Fibroblast of skin of right quadriceps (primary cell): ENCODE measurements at regions not wholly inside any gene's neighbourhood (a gene's known extent, or its start where the extent isn't known, plus 50 kb on each side); places are given as distances from the start of the nearest gene placed in this dataset.

ENCODE experiments used
- DNase-seq: peaks from one replicate; pipeline ENCODE4 v3.0.0-alpha.2; 2013

DNA sequence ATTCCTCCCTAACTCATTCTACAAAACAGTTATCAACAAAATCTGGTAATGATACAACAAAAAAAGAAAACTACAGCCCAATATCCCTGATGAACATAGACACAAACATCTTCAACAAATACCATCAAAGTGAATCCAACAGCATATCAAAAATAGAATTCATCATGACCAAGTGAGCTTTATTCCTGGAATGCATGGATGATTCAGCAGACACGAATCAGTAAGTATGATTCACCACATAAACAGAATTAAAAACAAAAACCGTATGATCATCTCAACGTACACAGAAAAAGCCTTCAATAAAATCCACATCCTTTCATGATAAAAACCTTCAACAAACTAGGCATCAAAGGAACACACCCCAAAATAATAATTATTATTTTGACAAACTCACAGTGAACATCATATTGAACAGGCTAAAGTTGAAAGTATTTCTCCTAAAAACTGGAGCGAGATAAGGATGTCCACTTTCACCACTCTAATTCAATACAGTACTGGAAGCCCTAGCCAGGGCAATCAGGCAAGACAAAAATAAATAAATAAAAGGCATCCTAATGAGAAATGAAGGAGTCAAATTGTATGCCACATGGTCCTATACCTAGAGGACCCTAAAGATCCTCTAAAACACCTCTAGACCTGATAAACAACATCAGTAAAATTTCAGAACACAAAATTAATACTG is 305.1 kb upstream of the RGMB start:
- peak; percentile 95 for DNase-seq

GRCh38 chr5:98470747-98471146 is 302.7 kb upstream of the RGMB start:
- DNase-seq = peak; percentile 46

GRCh38 chr5:98471458-98471857 is 302.0 kb upstream of the RGMB start:
- no peak for DNase-seq

GRCh38 chr5:98474216-98474615 is 299.2 kb upstream of the RGMB start:
- no peak for DNase-seq

- DNase-seq = no peak
Observed at GRCh38 chr5:98474782-98475181, 298.7 kb upstream of the RGMB start.

GRCh38 chr5:98482321-98483300 is 290.9 kb upstream of the RGMB start:
- no peak for DNase-seq

- peak; percentile 97 for DNase-seq
Observed at GRCh38 chr5:98483301-98483685, 290.2 kb upstream of the RGMB start.

DNA sequence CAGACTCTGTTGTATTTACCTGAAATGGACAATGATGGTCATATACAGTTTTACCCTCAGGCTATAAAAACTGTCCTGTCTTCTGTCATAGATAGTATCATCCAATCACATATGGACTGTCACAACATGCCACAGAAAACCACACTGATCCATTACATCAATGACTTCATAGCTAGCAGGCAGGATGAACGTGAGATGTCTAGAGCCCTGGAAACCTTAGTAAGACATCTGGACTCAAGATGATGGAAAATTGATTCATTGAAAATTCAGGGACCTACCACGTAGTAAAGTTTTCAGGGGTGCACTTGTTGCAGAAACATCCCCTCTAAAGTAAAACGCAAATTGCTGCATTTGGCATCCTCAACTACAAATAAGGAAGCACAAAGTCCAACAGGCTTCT is 284.4 kb upstream of the RGMB start:
- DNase-seq = peak; percentile 40

DNA sequence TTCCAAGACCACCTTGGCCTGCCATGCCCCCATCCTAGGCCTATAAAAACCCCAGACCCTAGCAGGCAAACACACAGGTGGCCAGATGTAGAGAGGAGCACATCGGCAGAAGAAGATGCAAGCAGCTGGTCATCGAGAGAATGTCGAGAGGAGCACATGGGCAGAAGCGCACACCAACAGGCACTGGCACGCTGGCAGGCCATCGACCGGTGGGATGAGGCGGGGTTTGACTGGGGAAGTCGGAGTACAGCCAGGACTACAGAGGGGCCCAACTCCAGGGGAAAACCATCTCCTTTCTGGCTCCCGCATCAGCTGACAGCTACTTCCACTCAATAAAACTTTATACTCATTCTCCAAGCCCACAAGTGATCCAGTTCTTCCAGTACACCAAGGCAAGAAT is 283.1 kb upstream of the RGMB start:
- no peak for DNase-seq

DNA sequence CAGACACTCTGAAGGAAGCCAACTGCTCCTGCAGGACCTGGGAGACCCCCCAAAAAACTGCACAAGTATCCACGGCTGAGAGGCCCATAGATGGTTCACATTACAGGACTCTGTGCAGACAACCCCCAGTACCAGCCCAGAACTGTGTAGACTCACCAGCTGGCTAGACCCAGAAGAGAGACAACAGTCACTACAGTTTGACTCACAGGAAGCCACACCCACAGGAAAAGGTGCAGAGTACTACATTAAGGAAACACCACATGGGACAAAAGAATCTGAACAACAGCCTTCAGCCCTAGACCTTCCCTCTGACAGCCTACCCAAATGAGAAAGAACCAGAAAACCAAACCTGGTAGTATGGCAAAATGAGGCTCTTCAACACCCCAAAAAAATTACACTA is 281.2 kb upstream of the RGMB start:
- DNase-seq = no peak

DNA sequence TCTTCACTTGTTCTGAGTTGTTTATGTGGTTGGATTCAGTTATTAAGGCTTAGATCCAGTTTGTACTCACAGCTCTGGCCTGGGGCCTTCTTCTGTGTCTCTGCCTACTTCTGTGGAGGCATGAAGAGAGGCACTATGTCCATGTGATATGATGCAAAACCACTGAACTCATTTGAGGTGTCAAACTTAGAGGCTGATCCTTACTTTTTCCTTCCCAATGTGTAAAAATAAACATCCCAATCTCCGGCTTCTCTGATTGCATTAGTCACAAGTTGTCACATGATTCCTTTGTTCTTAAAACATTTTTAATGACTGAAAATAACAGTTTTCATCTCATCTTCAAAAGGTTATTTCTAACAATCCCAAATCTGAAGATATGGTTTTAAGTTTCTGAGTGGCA is 276.0 kb upstream of the RGMB start:
- no peak for DNase-seq

GRCh38 chr5:98498028-98498427 is 275.4 kb upstream of the RGMB start:
- no peak for DNase-seq

- DNase-seq = no peak
Observed at GRCh38 chr5:98499892-98500291, 273.6 kb upstream of the RGMB start.

GRCh38 chr5:98500811-98501210 is 272.7 kb upstream of the RGMB start:
- DNase-seq = no peak

DNA sequence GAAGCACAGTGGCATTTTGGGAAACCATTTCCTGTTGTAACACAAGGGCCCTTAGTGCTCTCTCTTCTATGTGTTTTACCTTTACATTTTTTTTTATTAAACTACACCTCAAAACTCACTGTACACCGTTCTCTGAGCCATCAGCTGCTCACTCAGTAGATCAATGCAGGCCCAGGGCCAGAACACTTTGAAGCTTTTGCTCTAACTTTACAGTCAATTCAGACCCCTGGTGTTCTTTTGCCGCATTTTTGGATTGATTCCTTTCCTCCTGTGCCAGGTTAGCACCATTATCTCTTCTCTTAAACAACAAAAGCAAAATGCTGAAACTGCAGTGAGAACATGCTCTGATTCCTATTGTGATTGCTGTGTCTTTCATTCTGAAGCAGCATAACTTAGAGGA is 269.8 kb upstream of the RGMB start:
- DNase-seq = no peak

GRCh38 chr5:98504505-98504904 is 269.0 kb upstream of the RGMB start:
- DNase-seq = no peak

- DNase-seq = peak; percentile 29
Observed at GRCh38 chr5:98510143-98510985, 263.1 kb upstream of the RGMB start.

- no peak for DNase-seq
Observed at GRCh38 chr5:98513380-98513779, 260.1 kb upstream of the RGMB start.

- peak; percentile 28 for DNase-seq
Observed at GRCh38 chr5:98514215-98514614, 259.2 kb upstream of the RGMB start.

- DNase-seq = no peak
Observed at GRCh38 chr5:98516701-98517100, 256.8 kb upstream of the RGMB start.

GRCh38 chr5:98517560-98518366 is 255.7 kb upstream of the RGMB start:
- DNase-seq = no peak

DNA sequence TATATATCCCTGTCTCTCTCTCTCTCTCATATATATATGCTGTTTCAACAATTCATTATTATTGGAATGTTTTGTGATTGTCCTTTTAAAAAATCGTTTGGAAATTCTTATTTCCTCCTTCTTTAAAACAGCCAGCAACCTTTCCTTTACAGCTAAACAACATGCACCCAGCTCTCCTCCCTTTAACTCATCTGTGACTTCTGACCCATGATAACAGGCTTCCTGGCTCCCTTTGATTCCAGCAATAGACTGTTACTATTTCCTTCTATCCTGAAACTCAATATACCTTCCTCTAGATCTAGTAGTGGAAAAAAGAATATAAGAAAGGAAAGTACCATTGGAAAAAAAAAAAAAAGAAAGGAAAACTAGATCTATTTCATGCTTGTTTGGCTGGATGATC is 254.7 kb upstream of the RGMB start:
- DNase-seq = no peak
